ENCODE measurements at regions not wholly inside any gene's neighbourhood (a gene's known extent, or its start where the extent isn't known, plus 50 kb on each side); places are given as distances from the start of the nearest gene placed in this dataset.

DNA sequence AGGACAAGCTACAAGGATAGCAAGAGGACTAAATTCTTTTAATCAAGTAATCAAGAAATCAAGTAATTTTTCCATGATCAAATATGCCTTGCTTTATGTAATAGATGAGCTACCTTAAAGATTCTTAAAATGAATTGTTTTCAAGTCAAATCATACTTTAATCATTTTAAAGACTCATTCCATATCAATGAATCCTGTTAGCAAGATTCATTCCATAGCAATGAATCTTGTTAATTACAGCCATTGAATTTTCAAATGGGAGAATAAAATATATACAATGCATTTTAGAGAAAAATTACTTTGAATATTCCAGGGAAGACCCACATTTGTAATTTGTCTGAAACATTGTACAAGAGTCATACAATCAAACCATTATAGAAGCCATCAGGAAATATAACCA lies 145.7 kb downstream of the RFX6 start:
- CTCF ChIA-PET, result no interaction called here
- no peak overlapping the region for H3K4me3 Mint-ChIP-seq
- no peaks in the 10 kb centered on the region for H3K4me1 Mint-ChIP-seq (ENCODE audit: low read depth)
- POLR2A ChIA-PET, result no interaction called here
- no peak overlapping the region for H3K27ac Mint-ChIP-seq
- ATAC-seq, result no peak
- no peaks in the 10 kb centered on the region for H3K9me3 Mint-ChIP-seq (ENCODE audit: insufficient read depth)
- H3K27me3 Mint-ChIP-seq (ENCODE audit: low read depth), result no peaks in the 10 kb centered on the region
- DNase-seq, result no peak
- H3K36me3 Mint-ChIP-seq (ENCODE audit: low read depth), result no peaks in the 10 kb centered on the region

DNA sequence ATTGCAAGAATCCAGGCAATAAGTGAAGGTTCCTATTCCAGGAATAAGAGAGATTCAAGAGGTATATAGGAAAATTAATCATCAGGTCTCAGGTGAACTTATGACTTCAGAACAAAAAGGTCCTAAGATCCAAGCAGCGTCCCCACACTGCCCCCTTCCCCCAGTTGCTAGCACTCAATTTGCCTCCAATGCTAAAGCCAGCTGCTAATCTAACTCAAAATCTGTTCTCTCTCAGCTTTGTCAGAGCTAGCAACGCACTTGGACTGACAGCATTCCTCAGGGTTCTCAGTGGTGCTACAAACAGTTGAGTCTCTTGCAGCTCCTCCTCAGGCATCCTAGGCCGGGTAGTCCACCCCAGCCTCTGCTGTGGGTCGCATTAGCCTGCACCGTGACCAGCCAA lies 148.3 kb downstream of the RFX6 start:
- Mint-ChIP-seq H3K9me3 (ENCODE audit: insufficient read depth) (no peaks in the 10 kb centered on the region), H3K27me3 (ENCODE audit: low read depth) (no peaks in the 10 kb centered on the region), H3K36me3 (ENCODE audit: low read depth) (no peaks in the 10 kb centered on the region), H3K27ac (no peak overlapping the region), H3K4me1 (ENCODE audit: low read depth) (no peaks in the 10 kb centered on the region), H3K4me3 (no peak overlapping the region)
- ChIA-PET CTCF (no interaction called here), POLR2A (no interaction called here)
- ATAC-seq (no peak), DNase-seq (no peak)

DNA sequence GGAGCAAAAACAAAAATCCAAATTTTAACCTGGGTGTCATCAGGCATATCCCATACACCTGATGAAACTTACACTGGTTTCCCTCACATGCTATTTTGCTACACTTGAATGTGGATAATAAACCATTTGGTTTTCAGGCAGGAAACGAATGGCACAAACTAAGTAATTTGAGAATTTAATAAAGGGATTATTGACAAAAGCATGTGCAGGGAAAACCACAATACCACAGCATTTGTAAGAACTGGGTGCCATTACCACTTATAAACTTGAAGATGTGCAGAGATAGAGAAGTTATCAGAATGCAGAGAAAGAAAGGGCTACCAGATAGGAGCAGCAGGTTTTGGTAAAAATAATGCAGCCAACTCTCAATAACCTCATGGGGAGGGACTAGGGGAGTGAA lies 151.2 kb downstream of the RFX6 start:
- Mint-ChIP-seq H3K9me3 (ENCODE audit: insufficient read depth) (no peaks in the 10 kb centered on the region), H3K4me1 (ENCODE audit: low read depth) (no peaks in the 10 kb centered on the region), H3K4me3 (no peak overlapping the region), H3K27me3 (ENCODE audit: low read depth) (no peaks in the 10 kb centered on the region), H3K36me3 (ENCODE audit: low read depth) (no peaks in the 10 kb centered on the region), H3K27ac (no peak overlapping the region)
- CTCF ChIA-PET, result no interaction called here
- ATAC-seq, result no peak
- POLR2A ChIA-PET, result no interaction called here
- no peak for DNase-seq

DNA sequence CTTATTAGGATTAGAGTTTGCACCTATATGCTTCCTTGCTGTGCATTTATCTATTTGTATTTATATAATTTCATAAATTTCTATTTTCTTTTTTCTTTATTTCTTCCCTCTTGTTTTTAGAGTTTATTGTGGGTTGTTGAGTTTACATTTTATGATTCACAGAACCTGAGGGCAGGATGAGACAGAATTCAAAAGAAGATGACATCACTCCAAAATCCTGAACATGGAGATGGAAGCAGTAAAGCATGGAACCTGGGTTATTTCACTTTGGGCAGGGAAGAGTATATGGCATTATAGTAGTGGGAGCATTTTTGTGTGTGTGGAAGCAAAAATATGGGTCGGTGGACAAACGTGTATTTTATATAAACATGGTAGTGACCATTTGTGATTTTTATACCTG lies 157.5 kb downstream of the RFX6 start:
- H3K4me3 Mint-ChIP-seq, result no peak overlapping the region
- no peak for ATAC-seq
- DNase-seq, result no peak
- CTCF ChIA-PET, result no interaction called here
- H3K36me3 Mint-ChIP-seq (ENCODE audit: low read depth), result no peaks in the 10 kb centered on the region
- H3K27ac Mint-ChIP-seq, result no peak overlapping the region
- POLR2A ChIA-PET, result no interaction called here
- no peaks in the 10 kb centered on the region for H3K27me3 Mint-ChIP-seq (ENCODE audit: low read depth)
- H3K9me3 Mint-ChIP-seq (ENCODE audit: insufficient read depth), result no peaks in the 10 kb centered on the region
- H3K4me1 Mint-ChIP-seq (ENCODE audit: low read depth), result no peaks in the 10 kb centered on the region

DNA sequence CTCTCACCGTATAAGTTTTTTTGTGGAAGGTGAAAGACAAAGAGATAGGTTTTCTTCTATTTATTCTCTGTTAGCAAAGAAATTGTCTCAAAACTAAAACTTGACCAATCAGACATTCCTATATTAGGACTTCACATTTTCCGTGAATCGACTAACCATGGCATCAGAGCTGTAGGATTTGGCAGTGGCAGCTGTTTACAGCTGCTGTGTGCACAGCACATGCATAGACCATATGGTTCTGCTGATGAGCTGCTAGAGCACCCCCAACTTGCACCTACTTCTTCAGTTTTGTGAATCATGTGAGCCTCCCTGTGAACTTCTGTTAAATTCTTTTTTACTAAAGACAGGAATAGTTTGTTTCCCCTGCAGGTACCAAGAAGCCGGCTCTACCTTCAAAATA lies 157.9 kb downstream of the RFX6 start:
- H3K27me3 Mint-ChIP-seq (ENCODE audit: low read depth), result no peaks in the 10 kb centered on the region
- POLR2A ChIA-PET, result no interaction called here
- no peak for ATAC-seq
- CTCF ChIA-PET, result no interaction called here
- H3K9me3 Mint-ChIP-seq (ENCODE audit: insufficient read depth), result no peaks in the 10 kb centered on the region
- no peak overlapping the region for H3K4me3 Mint-ChIP-seq
- no peak for DNase-seq
- H3K4me1 Mint-ChIP-seq (ENCODE audit: low read depth), result no peaks in the 10 kb centered on the region
- no peak overlapping the region for H3K27ac Mint-ChIP-seq
- H3K36me3 Mint-ChIP-seq (ENCODE audit: low read depth), result no peaks in the 10 kb centered on the region

DNA sequence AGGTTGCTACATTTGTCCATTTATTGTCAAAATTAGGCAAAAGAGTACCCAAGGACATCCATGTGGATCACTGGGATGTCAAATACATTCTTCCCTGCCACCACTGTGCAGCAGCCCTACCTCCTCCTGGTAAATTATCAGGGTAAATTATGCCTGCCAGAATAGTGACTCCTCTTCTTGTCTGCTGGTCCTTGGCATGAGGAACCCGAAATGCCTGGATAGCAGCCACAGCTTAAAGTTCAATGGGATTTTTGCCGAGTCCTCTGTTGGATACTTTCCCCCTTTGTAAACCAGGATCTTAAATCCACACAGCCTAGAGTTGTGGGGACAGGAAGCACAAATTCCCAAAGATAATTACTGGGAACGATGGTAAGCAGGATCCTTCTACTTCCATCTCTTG lies 173.3 kb downstream of the RFX6 start:
- no peak for ATAC-seq
- DNase-seq, result no peak
- Mint-ChIP-seq H3K36me3 (ENCODE audit: low read depth) (no peaks in the 10 kb centered on the region), H3K4me3 (no peak overlapping the region), H3K4me1 (ENCODE audit: low read depth) (no peaks in the 10 kb centered on the region), H3K9me3 (ENCODE audit: insufficient read depth) (peaks cover 7% of the 10 kb centered on the region), H3K27ac (no peak overlapping the region), H3K27me3 (ENCODE audit: low read depth) (no peaks in the 10 kb centered on the region)
- ChIA-PET CTCF (no interaction called here), POLR2A (no interaction called here)

DNA sequence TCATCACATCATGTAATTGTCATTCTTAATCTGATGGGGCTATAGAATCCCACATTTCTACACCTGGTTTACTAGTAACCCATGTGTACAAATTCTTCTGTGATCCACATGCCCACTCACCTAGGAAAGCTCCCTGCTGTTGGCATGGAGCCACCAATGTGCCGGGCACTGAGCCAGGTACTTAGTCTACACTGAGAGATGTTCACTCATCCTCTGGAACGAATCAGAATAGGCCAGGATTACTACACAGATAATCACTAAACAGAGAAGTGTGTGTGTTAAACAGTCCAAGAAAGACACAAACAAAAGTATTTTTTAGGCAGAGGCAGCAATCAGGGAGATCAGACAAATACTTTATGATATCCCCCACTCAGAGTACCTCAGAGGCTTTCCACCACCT lies 193.2 kb upstream of the VGLL2 start:
- Mint-ChIP-seq H3K4me3 (no peak overlapping the region), H3K27ac (no peak overlapping the region), H3K27me3 (ENCODE audit: low read depth) (no peaks in the 10 kb centered on the region), H3K4me1 (ENCODE audit: low read depth) (no peaks in the 10 kb centered on the region), H3K36me3 (ENCODE audit: low read depth) (no peaks in the 10 kb centered on the region), H3K9me3 (ENCODE audit: insufficient read depth) (no peaks in the 10 kb centered on the region)
- DNase-seq (no peak), ATAC-seq (no peak)
- ChIA-PET POLR2A (no interaction called here), CTCF (no interaction called here)

DNA sequence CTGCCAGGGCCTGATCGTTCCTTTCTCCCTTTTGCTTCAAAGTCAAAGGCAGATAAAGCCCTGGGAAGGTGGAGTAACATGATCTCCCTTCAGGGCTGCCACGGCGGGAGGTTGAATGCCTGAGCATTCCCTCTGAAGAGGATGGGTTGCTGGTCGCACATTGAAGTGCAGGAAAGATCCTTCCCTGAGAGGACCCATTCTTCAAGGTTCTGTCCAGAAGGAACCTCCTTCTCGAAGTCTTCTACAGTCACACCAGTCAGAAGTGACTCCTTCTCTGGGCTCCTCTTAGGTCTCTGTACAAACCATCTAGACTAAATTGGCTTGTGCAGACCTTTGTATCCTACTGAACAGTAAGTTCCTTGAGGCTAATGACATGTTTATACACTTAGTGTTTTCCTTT lies 192.6 kb upstream of the VGLL2 start:
- Mint-ChIP-seq H3K27ac (no peak overlapping the region), H3K36me3 (ENCODE audit: low read depth) (no peaks in the 10 kb centered on the region), H3K27me3 (ENCODE audit: low read depth) (no peaks in the 10 kb centered on the region), H3K4me1 (ENCODE audit: low read depth) (no peaks in the 10 kb centered on the region), H3K4me3 (no peak overlapping the region), H3K9me3 (ENCODE audit: insufficient read depth) (no peaks in the 10 kb centered on the region)
- DNase-seq, result no peak
- POLR2A ChIA-PET, result no interaction called here
- no peak for ATAC-seq
- CTCF ChIA-PET, result no interaction called here

DNA sequence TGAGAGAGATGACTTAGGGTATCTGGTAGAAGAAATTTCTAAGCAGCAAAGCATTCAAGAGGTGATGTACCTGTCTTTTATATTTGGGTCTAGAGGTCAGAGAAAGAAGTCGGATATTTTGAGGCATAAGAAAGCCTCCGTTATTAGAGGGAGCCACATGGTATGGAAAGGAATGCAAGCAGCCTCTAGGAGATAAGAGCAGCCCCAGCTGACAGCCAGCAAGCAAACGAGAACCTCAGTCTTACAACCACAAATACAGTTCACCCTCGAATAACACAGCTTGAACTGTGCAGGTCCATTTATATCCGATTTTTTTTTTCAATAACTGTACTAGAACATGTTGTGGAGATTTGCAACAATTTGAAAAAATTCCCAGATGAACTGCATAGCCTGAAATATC lies 190.7 kb upstream of the VGLL2 start:
- DNase-seq, result no peak
- ATAC-seq, result no peak
- Mint-ChIP-seq H3K4me3 (no peak overlapping the region), H3K27ac (no peak overlapping the region), H3K36me3 (ENCODE audit: low read depth) (no peaks in the 10 kb centered on the region), H3K9me3 (ENCODE audit: insufficient read depth) (no peaks in the 10 kb centered on the region), H3K4me1 (ENCODE audit: low read depth) (no peaks in the 10 kb centered on the region), H3K27me3 (ENCODE audit: low read depth) (no peaks in the 10 kb centered on the region)
- CTCF ChIA-PET, result no interaction called here
- POLR2A ChIA-PET, result no interaction called here

DNA sequence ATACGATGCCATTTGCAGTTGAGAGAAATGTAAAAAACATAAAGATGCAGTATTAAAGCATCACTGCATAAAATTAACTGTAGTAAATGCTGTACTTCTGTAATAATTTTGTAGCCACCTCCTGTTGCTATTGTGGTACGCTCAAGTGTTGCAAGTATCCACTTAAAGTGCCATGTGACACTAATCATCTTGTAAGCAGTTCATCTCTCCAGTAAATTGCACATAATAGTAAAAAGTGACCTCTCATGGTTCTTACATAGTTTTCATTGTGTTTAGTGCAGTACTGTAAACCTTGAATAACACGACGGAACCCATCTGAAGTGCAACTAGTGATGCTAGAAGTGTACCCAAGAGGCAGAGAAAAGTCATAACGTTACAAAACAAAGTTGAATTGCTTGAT lies 190.1 kb upstream of the VGLL2 start:
- no peak for ATAC-seq
- DNase-seq, result no peak
- no peak overlapping the region for H3K27ac Mint-ChIP-seq
- H3K4me1 Mint-ChIP-seq (ENCODE audit: low read depth), result no peaks in the 10 kb centered on the region
- H3K4me3 Mint-ChIP-seq, result no peak overlapping the region
- H3K27me3 Mint-ChIP-seq (ENCODE audit: low read depth), result no peaks in the 10 kb centered on the region
- H3K9me3 Mint-ChIP-seq (ENCODE audit: insufficient read depth), result no peaks in the 10 kb centered on the region
- CTCF ChIA-PET, result no interaction called here
- POLR2A ChIA-PET, result no interaction called here
- no peaks in the 10 kb centered on the region for H3K36me3 Mint-ChIP-seq (ENCODE audit: low read depth)

DNA sequence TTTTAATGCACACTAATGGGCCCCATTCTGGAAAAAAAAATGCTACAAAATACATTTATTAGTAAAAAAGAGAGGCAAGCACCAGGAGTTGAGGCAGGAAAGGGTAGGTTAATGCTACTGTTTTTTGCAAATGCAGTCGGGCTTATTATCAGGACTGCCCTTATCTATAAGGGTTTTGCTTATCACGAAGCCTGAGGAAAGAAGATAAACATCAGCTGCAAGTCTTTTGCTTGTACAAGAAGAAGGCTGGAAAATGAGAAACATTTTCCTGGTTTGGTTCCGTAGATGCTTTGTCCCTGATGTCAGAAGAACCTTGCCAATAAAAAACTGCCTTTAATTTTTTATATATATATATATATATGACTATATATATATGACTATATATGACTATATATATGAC lies 189.3 kb upstream of the VGLL2 start:
- ATAC-seq (no peak), DNase-seq (no peak)
- no peak overlapping the region for H3K4me3 Mint-ChIP-seq
- no peaks in the 10 kb centered on the region for H3K4me1 Mint-ChIP-seq (ENCODE audit: low read depth)
- H3K36me3 Mint-ChIP-seq (ENCODE audit: low read depth), result no peaks in the 10 kb centered on the region
- CTCF ChIA-PET, result no interaction called here
- POLR2A ChIA-PET, result no interaction called here
- no peaks in the 10 kb centered on the region for H3K9me3 Mint-ChIP-seq (ENCODE audit: insufficient read depth)
- no peaks in the 10 kb centered on the region for H3K27me3 Mint-ChIP-seq (ENCODE audit: low read depth)
- H3K27ac Mint-ChIP-seq, result no peak overlapping the region

DNA sequence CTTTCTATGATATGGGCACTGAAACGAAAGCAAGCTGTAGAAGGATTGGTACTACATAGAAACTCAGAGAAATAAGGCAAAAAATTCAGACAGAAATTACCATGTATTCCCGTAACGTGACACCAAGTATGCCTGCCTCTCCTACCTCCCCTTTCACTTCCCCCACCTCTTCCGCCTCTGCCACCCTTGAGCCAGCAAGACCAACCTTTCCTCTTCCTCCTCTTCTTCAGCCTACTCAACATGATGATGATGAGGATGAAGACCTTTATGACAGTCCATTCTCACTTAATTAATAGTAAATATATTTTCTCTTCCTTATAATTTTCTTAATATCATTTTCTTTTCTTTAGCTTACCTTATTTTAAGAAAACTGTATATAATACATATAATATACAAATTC lies 188.1 kb upstream of the VGLL2 start:
- Mint-ChIP-seq H3K27me3 (ENCODE audit: low read depth) (no peaks in the 10 kb centered on the region), H3K4me1 (ENCODE audit: low read depth) (no peaks in the 10 kb centered on the region), H3K27ac (no peak overlapping the region), H3K36me3 (ENCODE audit: low read depth) (no peaks in the 10 kb centered on the region), H3K4me3 (no peak overlapping the region), H3K9me3 (ENCODE audit: insufficient read depth) (no peaks in the 10 kb centered on the region)
- POLR2A ChIA-PET, result no interaction called here
- ATAC-seq, result no peak
- CTCF ChIA-PET, result no interaction called here
- DNase-seq, result no peak

DNA sequence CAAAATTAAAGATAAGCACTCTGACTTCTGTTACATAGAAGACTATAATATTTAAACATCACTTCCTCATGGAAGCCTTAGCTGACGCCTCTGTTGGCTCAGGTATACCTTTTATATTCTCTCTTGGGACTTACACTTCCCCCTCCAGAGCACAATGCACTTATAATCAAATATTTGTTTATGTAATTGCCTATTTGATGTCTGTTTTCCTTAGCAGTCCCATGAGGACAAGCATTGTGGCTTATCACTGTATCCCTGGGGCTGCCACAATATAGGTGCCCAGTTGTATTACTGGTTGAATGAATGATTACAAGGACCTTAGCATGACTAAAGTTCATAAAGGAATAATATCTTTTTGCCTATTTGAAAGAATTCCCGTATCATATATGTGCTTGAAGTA lies 186.7 kb upstream of the VGLL2 start:
- H3K4me1 Mint-ChIP-seq (ENCODE audit: low read depth), result no peaks in the 10 kb centered on the region
- H3K9me3 Mint-ChIP-seq (ENCODE audit: insufficient read depth), result no peaks in the 10 kb centered on the region
- no peak for ATAC-seq
- H3K36me3 Mint-ChIP-seq (ENCODE audit: low read depth), result no peaks in the 10 kb centered on the region
- CTCF ChIA-PET, result no interaction called here
- H3K27ac Mint-ChIP-seq, result no peak overlapping the region
- H3K27me3 Mint-ChIP-seq (ENCODE audit: low read depth), result no peaks in the 10 kb centered on the region
- H3K4me3 Mint-ChIP-seq, result no peak overlapping the region
- no peak for DNase-seq
- POLR2A ChIA-PET, result no interaction called here

DNA sequence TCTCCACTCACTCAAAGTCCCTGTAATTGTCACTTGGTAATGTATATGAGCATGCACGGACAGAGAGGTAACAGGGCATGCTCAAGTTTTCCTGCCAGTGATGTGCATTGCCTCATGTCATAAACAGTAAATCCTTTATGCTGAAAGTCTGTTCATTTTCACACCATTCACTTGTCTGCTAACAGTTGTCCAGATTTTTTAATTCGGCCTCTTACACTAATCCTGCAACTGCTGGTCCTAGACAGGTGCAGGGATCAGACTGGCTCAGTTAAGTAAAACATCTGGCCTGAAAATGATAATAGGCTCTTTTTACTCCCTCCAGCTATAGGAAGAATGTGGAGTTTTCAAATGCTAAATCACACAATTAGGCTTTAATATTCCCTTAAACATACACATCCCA lies 185.4 kb upstream of the VGLL2 start:
- CTCF ChIA-PET, result no interaction called here
- POLR2A ChIA-PET, result no interaction called here
- Mint-ChIP-seq H3K27ac (no peak overlapping the region), H3K4me3 (no peak overlapping the region), H3K36me3 (ENCODE audit: low read depth) (no peaks in the 10 kb centered on the region), H3K27me3 (ENCODE audit: low read depth) (no peaks in the 10 kb centered on the region), H3K9me3 (ENCODE audit: insufficient read depth) (no peaks in the 10 kb centered on the region), H3K4me1 (ENCODE audit: low read depth) (no peaks in the 10 kb centered on the region)
- ATAC-seq (no peak), DNase-seq (no peak)
